OCI-LY1 (cell line): ENCODE measurements at regions not wholly inside any gene's neighbourhood (a gene's known extent, or its start where the extent isn't known, plus 50 kb on each side); places are given as distances from the start of the nearest gene placed in this dataset.

Experiments used
- H2AFZ ChIP-seq: fragments of 200-600 bp; sonication (generic), shearing (Covaris generic); 2 replicates; pipeline ENCODE4 v1.6.0; 2014; ENCODE audit warnings: antibody characterized with exemption, mild to moderate bottlenecking, low read length
- H3F3A ChIP-seq: fragments of 200-600 bp; sonication (generic), shearing (Covaris generic); 2 replicates; pipeline ENCODE4 v1.6.0; 2014; ENCODE audit warnings: mild to moderate bottlenecking, antibody characterized with exemption, low read length, moderate library complexity; ENCODE audit not compliant: insufficient read depth
- H3K27ac ChIP-seq: fragments of 200-600 bp; sonication (generic); 2 replicates; pipeline ENCODE4 v1.5.1; 2014; ENCODE audit warnings: low read length, mixed run types, mild to moderate bottlenecking, low read depth; ENCODE audit not compliant: poor library complexity, severe bottlenecking
- H3K27me3 ChIP-seq: fragments of 200-600 bp; sonication (generic); 2 replicates; pipeline ENCODE4 v1.6.0; 2014; ENCODE audit warnings: antibody characterized with exemption, mild to moderate bottlenecking, low read length, moderate library complexity; ENCODE audit not compliant: insufficient read depth
- H3K36me3 ChIP-seq: fragments of 200-600 bp; sonication (generic); 2 replicates; pipeline ENCODE4 v1.6.1; 2014; ENCODE audit warnings: mild to moderate bottlenecking, antibody characterized with exemption, low read length, moderate library complexity, mixed read lengths; ENCODE audit not compliant: insufficient read depth
- H3K4me1 ChIP-seq: fragments of 200-600 bp; sonication (generic); 2 replicates; pipeline ENCODE4 v1.5.1; 2014; ENCODE audit warnings: mild to moderate bottlenecking, low read length, moderate library complexity; ENCODE audit not compliant: insufficient read depth, severe bottlenecking
- H3K4me2 ChIP-seq: fragments of 200-600 bp; sonication (generic), shearing (Covaris generic); 2 replicates; pipeline ENCODE4 v1.6.1; 2014; ENCODE audit warnings: low read length
- H3K4me3 ChIP-seq: fragments of 200-600 bp; sonication (generic); 2 replicates; pipeline ENCODE4 v1.5.1; 2014; ENCODE audit warnings: low read length, low read depth, mild to moderate bottlenecking, mixed read lengths; ENCODE audit not compliant: poor library complexity, severe bottlenecking
- H3K79me2 ChIP-seq: fragments of 200-600 bp; shearing (Covaris generic); 2 replicates; pipeline ENCODE4 v1.6.1; 2016; ENCODE audit warnings: mixed run types, low read length, mixed read lengths; ENCODE audit not compliant: insufficient read depth
- H3K9ac ChIP-seq: fragments of 200-600 bp; sonication (generic), shearing (Covaris generic); 2 replicates; pipeline ENCODE4 v1.6.1; 2014; ENCODE audit warnings: mild to moderate bottlenecking, low read length, mixed read lengths
- H3K9me2 ChIP-seq: fragments of 200-600 bp; sonication (generic), shearing (Covaris generic); 2 replicates; pipeline ENCODE4 v1.6.1; 2014; ENCODE audit warnings: low read depth, mild to moderate bottlenecking, low read length, mixed read lengths
- H3K9me3 ChIP-seq: fragments of 200-600 bp; shearing (Covaris generic); 2 replicates; pipeline ENCODE4 v1.6.1; 2014; ENCODE audit warnings: low read length, mixed read lengths
- H4K20me1 ChIP-seq: fragments of 200-600 bp; sonication (generic), shearing (Covaris generic); 2 replicates; pipeline ENCODE4 v1.6.0; 2016; ENCODE audit warnings: mild to moderate bottlenecking, low read length; ENCODE audit not compliant: insufficient read depth
- EZH2 ChIP-seq: fragments of 200-600 bp; sonication (generic), shearing (Covaris generic); IDR thresholded peaks from 2 replicates; pipeline ENCODE4 v1.8.0; 2017; ENCODE audit warnings: borderline replicate concordance, mixed run types, mild to moderate bottlenecking, antibody characterized with exemption, low read length, moderate library complexity, mixed read lengths
- TF ChIP-seq, protein P1 (sequence below): fragments of 200-600 bp; sonication (generic), shearing (Covaris generic); IDR thresholded peaks from 2 replicates; pipeline ENCODE4 v1.5.1; 2017; ENCODE audit warnings: mild to moderate bottlenecking, antibody characterized with exemption, low read length, moderate library complexity, mixed read lengths

DNA sequence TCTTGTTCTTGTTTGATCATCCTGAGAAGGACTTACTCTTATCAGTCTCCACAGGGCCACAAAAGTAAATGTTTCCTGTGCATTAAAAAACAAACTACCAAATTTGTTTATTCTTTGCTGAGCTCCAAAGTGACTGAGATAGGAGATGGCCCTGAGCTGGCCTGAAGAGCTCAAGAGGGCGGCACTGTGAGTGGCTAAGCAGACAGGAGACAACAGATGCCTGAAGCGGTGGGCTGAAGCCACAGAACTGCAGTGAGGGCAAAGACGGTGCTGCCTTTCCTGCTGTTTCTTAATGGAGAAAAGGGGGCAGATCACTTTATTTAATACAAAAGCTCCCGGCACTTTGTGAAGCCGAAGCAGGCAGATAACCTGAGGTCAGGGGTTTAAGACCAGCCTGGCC is 379.6 kb downstream of the ARL4A start:
- H3F3A ChIP-seq: no peaks in the 10 kb centered on the region
- H3K4me3 ChIP-seq: no peak overlapping the region
- TF ChIP-seq EZH2: no peak
- TF ChIP-seq, protein P1, sequence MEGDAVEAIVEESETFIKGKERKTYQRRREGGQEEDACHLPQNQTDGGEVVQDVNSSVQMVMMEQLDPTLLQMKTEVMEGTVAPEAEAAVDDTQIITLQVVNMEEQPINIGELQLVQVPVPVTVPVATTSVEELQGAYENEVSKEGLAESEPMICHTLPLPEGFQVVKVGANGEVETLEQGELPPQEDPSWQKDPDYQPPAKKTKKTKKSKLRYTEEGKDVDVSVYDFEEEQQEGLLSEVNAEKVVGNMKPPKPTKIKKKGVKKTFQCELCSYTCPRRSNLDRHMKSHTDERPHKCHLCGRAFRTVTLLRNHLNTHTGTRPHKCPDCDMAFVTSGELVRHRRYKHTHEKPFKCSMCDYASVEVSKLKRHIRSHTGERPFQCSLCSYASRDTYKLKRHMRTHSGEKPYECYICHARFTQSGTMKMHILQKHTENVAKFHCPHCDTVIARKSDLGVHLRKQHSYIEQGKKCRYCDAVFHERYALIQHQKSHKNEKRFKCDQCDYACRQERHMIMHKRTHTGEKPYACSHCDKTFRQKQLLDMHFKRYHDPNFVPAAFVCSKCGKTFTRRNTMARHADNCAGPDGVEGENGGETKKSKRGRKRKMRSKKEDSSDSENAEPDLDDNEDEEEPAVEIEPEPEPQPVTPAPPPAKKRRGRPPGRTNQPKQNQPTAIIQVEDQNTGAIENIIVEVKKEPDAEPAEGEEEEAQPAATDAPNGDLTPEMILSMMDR: no peak
- H3K9ac ChIP-seq: no peak overlapping the region
- H3K4me1 ChIP-seq: no peaks in the 10 kb centered on the region
- no peaks in the 10 kb centered on the region for H3K9me2 ChIP-seq
- H3K27me3 ChIP-seq: no peaks in the 10 kb centered on the region
- H3K79me2 ChIP-seq: no peaks in the 10 kb centered on the region
- no peaks in the 10 kb centered on the region for H3K9me3 ChIP-seq
- no peak overlapping the region for H2AFZ ChIP-seq
- no peaks in the 10 kb centered on the region for H4K20me1 ChIP-seq
- no peaks in the 10 kb centered on the region for H3K36me3 ChIP-seq
- H3K4me2 ChIP-seq: no peak overlapping the region
- H3K27ac ChIP-seq: no peak overlapping the region

DNA sequence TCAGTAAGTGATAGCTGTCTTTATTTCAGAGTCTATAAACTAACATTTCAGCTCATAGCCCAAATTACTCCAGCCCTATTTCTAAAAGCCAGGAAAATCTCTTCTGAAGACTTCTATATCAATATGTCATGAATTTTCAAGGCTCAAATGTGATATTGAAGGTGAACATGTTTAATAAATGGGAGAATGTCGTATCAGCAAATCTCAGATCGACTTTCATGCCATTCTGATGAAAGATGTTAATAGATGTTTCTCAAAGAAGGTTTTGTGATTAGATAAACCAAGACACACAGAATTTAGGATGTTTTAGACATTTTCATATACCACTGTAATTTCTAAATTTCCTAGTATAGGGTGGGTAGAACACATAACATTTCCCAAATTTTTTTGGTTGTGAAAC is 380.6 kb downstream of the ARL4A start:
- H4K20me1 ChIP-seq: no peaks in the 10 kb centered on the region
- H3K36me3 ChIP-seq: no peaks in the 10 kb centered on the region
- no peaks in the 10 kb centered on the region for H3K4me1 ChIP-seq
- no peak for TF ChIP-seq EZH2
- TF ChIP-seq, protein P1: no peak
- no peak overlapping the region for H3K9ac ChIP-seq
- H3K4me3 ChIP-seq: no peak overlapping the region
- no peaks in the 10 kb centered on the region for H3F3A ChIP-seq
- H3K27ac ChIP-seq: no peak overlapping the region
- no peak overlapping the region for H3K4me2 ChIP-seq
- no peaks in the 10 kb centered on the region for H3K79me2 ChIP-seq
- no peaks in the 10 kb centered on the region for H3K27me3 ChIP-seq
- no peak overlapping the region for H2AFZ ChIP-seq
- no peaks in the 10 kb centered on the region for H3K9me3 ChIP-seq
- no peaks in the 10 kb centered on the region for H3K9me2 ChIP-seq

DNA sequence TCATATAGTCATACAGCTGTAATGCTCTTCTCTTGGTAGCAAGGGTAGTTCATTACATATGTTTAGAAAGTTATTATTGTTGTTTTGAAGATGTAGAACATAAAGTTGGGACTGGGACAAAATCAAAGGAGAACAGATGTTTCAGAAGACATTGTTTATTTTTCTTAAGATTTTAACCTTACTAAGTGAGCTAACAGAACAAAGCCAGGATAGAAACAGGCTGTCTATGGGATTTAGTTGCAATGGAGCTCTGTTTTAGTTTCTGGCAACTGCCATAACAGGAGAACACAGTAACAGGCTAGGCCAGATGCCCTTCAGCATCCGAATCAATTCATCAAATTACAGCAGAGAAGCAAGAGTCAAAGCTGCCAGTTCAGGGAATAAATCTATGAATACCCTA is 382.4 kb downstream of the ARL4A start:
- no peak overlapping the region for H3K4me3 ChIP-seq
- no peaks in the 10 kb centered on the region for H3K9me3 ChIP-seq
- no peak overlapping the region for H3K9ac ChIP-seq
- no peaks in the 10 kb centered on the region for H3K4me1 ChIP-seq
- no peaks in the 10 kb centered on the region for H3K9me2 ChIP-seq
- no peaks in the 10 kb centered on the region for H3F3A ChIP-seq
- H3K36me3 ChIP-seq: no peaks in the 10 kb centered on the region
- no peaks in the 10 kb centered on the region for H4K20me1 ChIP-seq
- no peaks in the 10 kb centered on the region for H3K27me3 ChIP-seq
- H3K79me2 ChIP-seq: no peaks in the 10 kb centered on the region
- TF ChIP-seq, protein P1: no peak
- TF ChIP-seq EZH2: no peak
- no peak overlapping the region for H3K27ac ChIP-seq
- no peak overlapping the region for H2AFZ ChIP-seq
- H3K4me2 ChIP-seq: no peak overlapping the region
